Esophagus squamous epithelium (tissue), 5 donors: ENCODE measurements at regions not wholly inside any gene's neighbourhood (a gene's known extent, or its start where the extent isn't known, plus 50 kb on each side); places are given as distances from the start of the nearest gene placed in this dataset.

Experiments used
- DNase-seq: peaks from one replicate; lab custom pipeline; 2025; lab: John Stamatoyannopoulos, UW
- H3K27ac ChIP-seq, 4 donors: fragments of 200-600 bp; sonication (generic); one replicate each; pipeline ENCODE4 v1.5.1; 2016 to 2019; ENCODE audit warnings: mild to moderate bottlenecking in 1 of 4
- H3K27me3 ChIP-seq, 4 donors: fragments of 200-600 bp; sonication (generic); 1 replicate in 3 of 4; 2 replicates in 1 of 4; pipeline versions ENCODE4 v1.5.1 to v1.6.0; 2017 to 2021; ENCODE audit warnings: antibody characterized with exemption in 1 of 4
- H3K36me3 ChIP-seq, 3 donors: fragments of 200-600 bp; sonication (generic); one replicate each; pipeline ENCODE4 v1.5.1; 2016 to 2019
- H3K4me1 ChIP-seq, 3 donors: fragments of 200-600 bp; sonication (generic); one replicate each; pipeline ENCODE4 v1.5.1; 2017 to 2019
- H3K4me3 ChIP-seq, 4 donors: fragments of 200-600 bp; sonication (generic); 1 replicate in 3 of 4; 2 replicates in 1 of 4; pipeline ENCODE4 v1.5.1; 2016 to 2019; ENCODE audit warnings: mild to moderate bottlenecking in 2 of 4, moderate library complexity in 1 of 4
- H3K9me3 ChIP-seq, 3 donors: fragments of 200-600 bp; sonication (generic); one replicate each; pipeline ENCODE4 v1.5.1; 2016 to 2019
- CTCF ChIP-seq, 6 experiments: fragments of 450-650 bp in 4 of 6; fragments of 200-600 bp in 2 of 6; sonication (generic) in 2 of 6; IDR thresholded peaks; one replicate each; pipeline ENCODE4 v1.5.1; 2016 to 2019; ENCODE audit warnings: antibody characterized with exemption in 6 of 6, mild to moderate bottlenecking in 4 of 6, moderate library complexity in 4 of 6
- POLR2A ChIP-seq, 4 donors: fragments of 450-650 bp; IDR thresholded peaks; one replicate each; pipeline ENCODE4 v1.6.1; 2017; ENCODE audit warnings: antibody characterized with exemption in 4 of 4, mild to moderate bottlenecking in 4 of 4, moderate library complexity in 3 of 4
- WGBS, 2 donors: methylation state at CpG; one replicate each; pipeline ENCODE4 v1.1.5; 2018; 5-methylcytosine and 5-hydroxymethylcytosine counted together
- intact Hi-C: fragments of 100-400 bp; cut with DNase I; formaldehyde crosslinking; loops from one replicate; pipeline ENCODE4 v1.15.0; 2022
- donor health status: DM: yes; HTN: yes; CAD: no.

GRCh38 chr2:844715-845114 lies 105.9 kb upstream of the SNTG2 start:
- no peak overlapping the region for H3K4me3 ChIP-seq
- WGBS, 2 donors = 45 to 49% methylated on average over 3 of the region's 3 CpGs
- no peaks in the 10 kb centered on the region for H3K9me3 ChIP-seq
- DNase-seq = no peak
- no peaks in the 10 kb centered on the region for H3K4me1 ChIP-seq
- peaks cover 0 to 7% (median 0%) of the 10 kb centered on the region in 4 donors for H3K27me3 ChIP-seq
- no peaks in the 10 kb centered on the region for H3K36me3 ChIP-seq
- intact Hi-C loops = no loop called here
- TF ChIP-seq POLR2A (IDR thresholded peaks at IDR 0.05) = no peak
- TF ChIP-seq CTCF (IDR thresholded peaks at IDR 0.05) = no peak
- no peak overlapping the region for H3K27ac ChIP-seq

- no peaks in the 10 kb centered on the region for H3K36me3 ChIP-seq
- TF ChIP-seq POLR2A (IDR thresholded peaks at IDR 0.05) = no peak
- no peak for TF ChIP-seq CTCF (IDR thresholded peaks at IDR 0.05)
- peaks cover 0 to 7% (median 0%) of the 10 kb centered on the region in 4 donors for H3K27me3 ChIP-seq
- intact Hi-C loops = no loop called here
- H3K4me3 ChIP-seq = no peak overlapping the region
- H3K9me3 ChIP-seq = no peaks in the 10 kb centered on the region
- no peak overlapping the region for H3K27ac ChIP-seq
- H3K4me1 ChIP-seq = no peaks in the 10 kb centered on the region
- WGBS, 2 donors = 49 to 65% methylated on average over 12 to 16 of the region's 16 CpGs
- DNase-seq = no peak
Observed at GRCh38 chr2:842151-842803, 108.4 kb upstream of the SNTG2 start.

- Histone ChIP-seq H3K27me3 (peaks cover 0 to 11% (median 0%) of the 10 kb centered on the region in 4 donors), H3K4me1 (no peaks in the 10 kb centered on the region), H3K27ac (no peak overlapping the region), H3K4me3 (no peak overlapping the region), H3K36me3 (no peaks in the 10 kb centered on the region), H3K9me3 (no peaks in the 10 kb centered on the region)
- WGBS, 2 donors = 84 to 89% methylated on average over 5 of the region's 5 CpGs
- TF ChIP-seq POLR2A (IDR thresholded peaks at IDR 0.05) (no peak), CTCF (IDR thresholded peaks at IDR 0.05) (no peak)
- no peak for DNase-seq
- intact Hi-C loops = no loop called here
Observed at GRCh38 chr2:841036-841435, 109.6 kb upstream of the SNTG2 start.

- Histone ChIP-seq H3K27ac (no peak overlapping the region), H3K9me3 (no peaks in the 10 kb centered on the region), H3K36me3 (no peaks in the 10 kb centered on the region), H3K4me1 (peaks cover 0 to 15% (median 0%) of the 10 kb centered on the region in 3 donors), H3K4me3 (no peak overlapping the region), H3K27me3 (peaks cover 0 to 16% (median 0%) of the 10 kb centered on the region in 4 donors)
- no peak for DNase-seq
- intact Hi-C loops = no loop called here
- WGBS, 2 donors = 62 to 67% methylated on average over 4 to 9 of the region's 10 CpGs
- TF ChIP-seq CTCF (IDR thresholded peaks at IDR 0.05) (no peak), POLR2A (IDR thresholded peaks at IDR 0.05) (no peak)
Observed at GRCh38 chr2:834233-834632, 116.4 kb upstream of the SNTG2 start.

GRCh38 chr2:833180-833579 lies 117.5 kb upstream of the SNTG2 start:
- Histone ChIP-seq H3K27me3 (peaks cover 0 to 16% (median 0%) of the 10 kb centered on the region in 4 donors), H3K27ac (no peak overlapping the region), H3K36me3 (no peaks in the 10 kb centered on the region), H3K4me1 (peaks cover 0 to 15% (median 0%) of the 10 kb centered on the region in 3 donors), H3K9me3 (no peaks in the 10 kb centered on the region), H3K4me3 (no peak overlapping the region)
- 59 to 60% methylated on average over 5 of the region's 5 CpGs for whole genome bisulfite sequencing, 2 donors
- DNase-seq = no peak
- intact Hi-C loops = no loop called here
- TF ChIP-seq CTCF (IDR thresholded peaks at IDR 0.05) (no peak), POLR2A (IDR thresholded peaks at IDR 0.05) (no peak)
